Adipocyte (in vitro differentiated cells): ENCODE measurements at regions not wholly inside any gene's neighbourhood (a gene's known extent, or its start where the extent isn't known, plus 50 kb on each side); places are given as distances from the start of the nearest gene placed in this dataset.
"Not testable (repeated sequence)": the region's sequence is repeated elsewhere in the genome, so short reads cannot be mapped to it uniquely, and the experiment has no call there.

Experiments
- DNase-seq: peaks from one replicate; pipeline ENCODE4 v3.0.0-alpha.2; 2015; ENCODE audit warnings: low read depth
- H3K27me3 ChIP-seq: replicated peaks from 2 replicates; pipeline ENCODE4 v1.7.0; 2013; ENCODE audit warnings: mild to moderate bottlenecking, low read length, moderate library complexity; ENCODE audit not compliant: control insufficient read depth, insufficient read depth
- H3K36me3 ChIP-seq: 2 replicates; pipeline ENCODE4 v1.7.0; 2013; ENCODE audit warnings: low read length, mild to moderate bottlenecking, moderate library complexity; ENCODE audit not compliant: control insufficient read depth, insufficient read depth, severe bottlenecking
- H3K4me1 ChIP-seq: 2 replicates; pipeline ENCODE4 v1.7.0; 2013; ENCODE audit warnings: mild to moderate bottlenecking, low read length, moderate library complexity; ENCODE audit not compliant: control insufficient read depth, insufficient read depth
- H3K4me3 ChIP-seq: 2 replicates; pipeline ENCODE4 v1.7.0; 2013; ENCODE audit warnings: mild to moderate bottlenecking, low read length, moderate library complexity
- H3K9ac ChIP-seq: 2 replicates; pipeline ENCODE4 v1.7.0; 2013; ENCODE audit warnings: mild to moderate bottlenecking, low read length, moderate library complexity
- H3K9me3 ChIP-seq: 2 replicates; pipeline ENCODE4 v1.7.0; 2013; ENCODE audit warnings: mild to moderate bottlenecking, low read length, moderate library complexity; ENCODE audit not compliant: control insufficient read depth

GRCh38 chr10:56505555-56505954 lies 144.5 kb upstream of the ZWINT start:
- H3K36me3 ChIP-seq: no peaks in the 10 kb centered on the region
- H3K4me3 ChIP-seq: no peak overlapping the region
- H3K27me3 ChIP-seq: no peaks in the 10 kb centered on the region
- no peak overlapping the region for H3K9ac ChIP-seq
- no peaks in the 10 kb centered on the region for H3K4me1 ChIP-seq
- no peaks in the 10 kb centered on the region for H3K9me3 ChIP-seq
- DNase-seq: no peak

GRCh38 chr10:56496186-56496486 lies 135.1 kb upstream of the ZWINT start:
- Histone ChIP-seq H3K4me1 (no peaks in the 10 kb centered on the region), H3K27me3 (no peaks in the 10 kb centered on the region), H3K9me3 (no peaks in the 10 kb centered on the region), H3K4me3 (no peak overlapping the region), H3K9ac (no peak overlapping the region), H3K36me3 (no peaks in the 10 kb centered on the region)
- no peak for DNase-seq

DNA sequence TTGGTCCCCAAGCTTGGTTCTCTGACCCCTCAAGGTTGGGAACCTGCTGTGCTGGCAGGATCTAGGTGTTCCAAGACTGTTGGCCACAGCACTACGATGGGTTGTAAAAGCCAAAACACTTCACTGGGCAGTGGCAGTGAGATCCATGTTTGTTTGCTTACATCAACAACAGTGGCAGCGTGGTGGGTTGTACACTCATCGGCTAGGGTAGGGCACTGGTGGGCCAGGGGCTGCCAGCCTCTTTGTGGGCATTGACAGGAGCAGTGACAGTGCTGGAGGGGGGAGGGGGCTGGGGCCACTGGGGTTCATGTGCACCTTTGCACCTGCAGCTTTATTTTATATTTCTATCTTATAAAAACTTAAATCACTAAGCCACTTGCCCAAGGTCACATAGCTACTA lies 126.7 kb upstream of the ZWINT start:
- no peaks in the 10 kb centered on the region for H3K27me3 ChIP-seq
- no peaks in the 10 kb centered on the region for H3K9me3 ChIP-seq
- H3K36me3 ChIP-seq: no peaks in the 10 kb centered on the region
- H3K4me1 ChIP-seq: no peaks in the 10 kb centered on the region
- no peak overlapping the region for H3K9ac ChIP-seq
- H3K4me3 ChIP-seq: no peak overlapping the region
- no peak for DNase-seq

- Histone ChIP-seq H3K9me3 (no peaks in the 10 kb centered on the region), H3K4me1 (no peaks in the 10 kb centered on the region), H3K36me3 (no peaks in the 10 kb centered on the region), H3K4me3 (no peak overlapping the region), H3K9ac (no peak overlapping the region), H3K27me3 (no peaks in the 10 kb centered on the region)
- no peak for DNase-seq
Observed at GRCh38 chr10:56481521-56482091, 120.5 kb upstream of the ZWINT start.

DNA sequence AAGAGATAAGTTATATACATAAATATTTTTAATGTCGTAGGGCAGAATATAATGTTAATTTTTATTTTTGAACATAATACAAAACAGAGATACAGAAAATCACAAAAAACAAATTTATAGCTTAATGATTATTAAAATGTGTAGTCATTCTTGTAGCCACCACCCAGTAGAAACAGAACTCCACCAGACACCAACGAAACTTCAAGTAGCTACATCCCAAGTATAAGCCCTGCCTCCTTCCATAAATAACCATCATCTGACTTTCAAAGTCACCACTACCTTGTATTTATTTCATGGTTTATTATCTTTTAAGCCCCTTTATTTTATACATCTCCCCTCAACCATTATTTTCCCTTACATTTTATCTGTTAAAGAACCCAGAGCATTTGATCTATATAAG lies 111.9 kb upstream of the ZWINT start:
- DNase-seq: no peak
- Histone ChIP-seq H3K9ac (no peak overlapping the region), H3K4me3 (no peak overlapping the region), H3K36me3 (no peaks in the 10 kb centered on the region), H3K9me3 (peaks cover 7% of the 10 kb centered on the region), H3K4me1 (no peaks in the 10 kb centered on the region), H3K27me3 (no peaks in the 10 kb centered on the region)

DNA sequence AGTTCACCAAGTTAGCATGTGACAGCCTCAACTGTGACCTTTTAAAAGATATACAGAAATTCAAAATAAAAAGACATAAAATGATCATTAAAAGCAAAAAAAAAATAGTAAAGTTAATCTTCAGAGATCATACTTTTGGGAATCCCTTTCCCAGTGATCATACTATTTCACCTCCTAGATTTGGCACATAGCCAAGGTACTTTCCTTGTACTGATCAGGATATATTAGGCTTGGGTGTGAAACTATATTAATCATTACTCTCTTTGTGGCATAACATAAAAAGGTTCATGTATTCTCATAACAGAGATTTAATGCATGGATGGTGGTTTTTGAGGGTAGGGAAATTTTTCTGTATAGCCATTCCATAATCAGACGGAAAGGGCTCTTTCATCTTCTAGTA lies 109.6 kb upstream of the ZWINT start:
- DNase-seq: no peak
- Histone ChIP-seq H3K4me1 (no peaks in the 10 kb centered on the region), H3K4me3 (no peak overlapping the region), H3K27me3 (no peaks in the 10 kb centered on the region), H3K9ac (no peak overlapping the region), H3K9me3 (peaks cover 3% of the 10 kb centered on the region), H3K36me3 (no peaks in the 10 kb centered on the region)

DNA sequence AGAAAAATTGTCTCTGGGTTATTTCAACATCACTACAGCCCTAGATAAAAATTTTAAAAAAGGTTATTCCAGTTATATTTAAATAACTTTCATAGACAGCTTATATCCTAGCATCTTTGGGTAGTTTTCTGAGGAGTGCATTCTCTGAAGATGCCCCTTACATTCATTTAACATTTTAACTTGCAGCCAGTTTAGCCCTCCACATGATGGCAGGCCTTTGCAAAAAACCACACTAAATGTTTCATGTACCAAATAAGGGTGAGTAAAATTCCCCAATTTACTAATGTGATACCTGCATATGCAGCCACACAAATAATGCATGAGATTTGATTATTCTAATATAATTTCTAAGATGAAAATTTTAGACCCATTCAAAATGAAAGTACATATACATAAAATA lies 108.4 kb upstream of the ZWINT start:
- Histone ChIP-seq H3K4me3 (no peak overlapping the region), H3K9ac (no peak overlapping the region), H3K27me3 (no peaks in the 10 kb centered on the region), H3K9me3 (no peaks in the 10 kb centered on the region), H3K36me3 (no peaks in the 10 kb centered on the region), H3K4me1 (no peaks in the 10 kb centered on the region)
- DNase-seq: no peak

- Histone ChIP-seq H3K27me3 (no peaks in the 10 kb centered on the region), H3K9ac (no peak overlapping the region), H3K9me3 (no peaks in the 10 kb centered on the region), H3K4me1 (no peaks in the 10 kb centered on the region), H3K4me3 (no peak overlapping the region), H3K36me3 (no peaks in the 10 kb centered on the region)
- DNase-seq: no peak
Observed at GRCh38 chr10:56466005-56466404, 104.9 kb upstream of the ZWINT start.

DNA sequence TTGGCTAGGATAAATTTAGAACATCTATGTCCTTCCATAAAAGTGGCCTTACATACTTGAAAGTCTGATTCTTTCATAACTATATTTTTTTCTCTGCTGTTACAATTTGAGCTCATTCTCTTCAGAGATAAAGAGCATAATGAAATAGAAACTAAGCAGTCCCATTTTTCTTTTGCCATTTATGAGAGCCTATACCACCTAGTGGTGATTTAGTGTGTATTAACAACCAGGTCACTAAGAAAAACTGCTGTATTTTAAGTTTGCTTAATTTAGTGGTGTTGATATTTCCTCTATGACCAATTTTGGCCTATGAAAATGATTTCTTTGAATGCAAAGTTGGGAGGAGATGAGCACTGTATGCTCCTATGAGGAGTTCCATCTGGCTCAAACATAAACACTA lies 88.7 kb upstream of the ZWINT start:
- peak; percentile 0 for DNase-seq
- no peaks in the 10 kb centered on the region for H3K27me3 ChIP-seq

GRCh38 chr10:56447613-56448012 lies 86.6 kb upstream of the ZWINT start:
- not testable (repeated sequence) for H3K4me3 ChIP-seq, H3K36me3 ChIP-seq, DNase-seq, H3K9me3 ChIP-seq, H3K9ac ChIP-seq, H3K27me3 ChIP-seq, H3K4me1 ChIP-seq

More for the DNA sequence above, 88.7 kb upstream of the ZWINT start:
- H3K9me3 ChIP-seq: no peaks in the 10 kb centered on the region
- no peaks in the 10 kb centered on the region for H3K36me3 ChIP-seq
- H3K4me1 ChIP-seq: no peaks in the 10 kb centered on the region
- H3K4me3 ChIP-seq: no peak overlapping the region
- H3K9ac ChIP-seq: no peak overlapping the region

DNA sequence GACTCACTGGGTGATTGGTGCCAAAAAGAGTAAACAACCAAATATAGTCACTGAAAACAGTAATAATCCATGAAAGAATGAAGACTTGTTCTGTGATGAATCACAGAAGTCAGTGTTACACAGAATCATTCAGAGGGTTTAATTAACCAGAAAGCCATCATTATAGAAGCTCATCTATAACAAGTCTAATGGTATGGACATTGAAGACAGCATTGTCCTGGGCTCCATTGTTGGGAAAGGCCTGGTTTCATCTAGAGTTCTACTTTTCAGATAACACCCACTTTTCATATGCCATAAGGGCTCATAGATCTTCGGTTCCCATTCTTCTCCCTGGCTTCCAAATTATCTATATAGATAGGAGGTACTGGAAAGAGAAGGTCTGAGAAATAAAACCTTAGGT lies 80.3 kb upstream of the ZWINT start:
- not testable (repeated sequence) for DNase-seq, H3K4me1 ChIP-seq, H3K27me3 ChIP-seq, H3K9ac ChIP-seq, H3K9me3 ChIP-seq, H3K36me3 ChIP-seq, H3K4me3 ChIP-seq
